IPS DF 4.7 (cell line): ENCODE measurements at regions not wholly inside any gene's neighbourhood (a gene's known extent, or its start where the extent isn't known, plus 50 kb on each side); places are given as distances from the start of the nearest gene placed in this dataset.
"Not testable (repeated sequence)": the region's sequence is repeated elsewhere in the genome, so short reads cannot be mapped to it uniquely, and the experiment has no call there.

ENCODE experiments used
- DNase-seq: peaks from one replicate; pipeline ENCODE4 v3.0.0-alpha.2; 2013; ENCODE audit warnings: low spot score; ENCODE audit errors: extremely low read depth

DNA sequence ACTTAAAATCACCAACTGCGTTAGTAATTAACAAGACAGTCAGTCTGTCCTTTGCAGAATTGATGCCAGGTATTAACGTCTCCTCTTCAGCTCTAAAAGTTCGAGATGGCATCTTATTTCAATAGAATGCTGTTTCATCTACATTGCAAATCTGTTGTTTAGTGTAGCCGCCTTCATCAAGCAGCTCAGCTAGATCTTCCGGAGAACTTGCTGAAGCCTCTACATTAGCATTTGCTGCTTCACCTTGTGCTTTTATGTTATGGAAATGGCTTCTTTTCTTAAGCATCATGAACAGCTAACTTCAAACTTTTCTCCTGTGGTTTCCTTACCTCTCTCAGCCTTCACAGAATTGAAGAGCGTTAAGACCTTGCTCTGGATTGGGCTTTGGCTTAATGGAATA is 95.5 kb upstream of the FAM20C start:
- peak; percentile 87 for DNase-seq

DNA sequence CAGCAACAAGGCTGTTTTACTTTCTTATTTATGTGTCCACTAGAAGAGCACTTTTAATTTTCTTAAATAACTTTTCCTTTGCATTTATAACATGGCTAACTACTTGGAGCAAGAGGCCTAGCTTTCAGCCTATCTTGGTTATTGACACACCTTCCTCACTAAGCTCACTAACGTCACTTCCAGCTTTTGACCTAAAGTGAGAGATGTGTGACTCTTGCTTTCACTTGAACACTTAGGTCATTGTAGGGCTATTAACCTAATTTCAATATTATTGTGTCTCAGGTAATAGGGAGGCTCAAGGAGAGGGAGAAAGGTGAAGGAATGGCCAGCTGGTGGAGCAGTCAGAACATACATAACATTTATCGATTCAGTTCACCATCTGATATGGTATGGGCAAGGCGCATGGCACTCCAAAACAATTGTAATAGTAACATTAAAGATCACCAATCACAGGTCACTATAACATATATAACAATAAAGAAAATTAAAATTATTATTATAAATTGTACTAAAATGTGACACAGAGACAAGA is 95.0 kb upstream of the FAM20C start:
- DNase-seq = no peak

DNA sequence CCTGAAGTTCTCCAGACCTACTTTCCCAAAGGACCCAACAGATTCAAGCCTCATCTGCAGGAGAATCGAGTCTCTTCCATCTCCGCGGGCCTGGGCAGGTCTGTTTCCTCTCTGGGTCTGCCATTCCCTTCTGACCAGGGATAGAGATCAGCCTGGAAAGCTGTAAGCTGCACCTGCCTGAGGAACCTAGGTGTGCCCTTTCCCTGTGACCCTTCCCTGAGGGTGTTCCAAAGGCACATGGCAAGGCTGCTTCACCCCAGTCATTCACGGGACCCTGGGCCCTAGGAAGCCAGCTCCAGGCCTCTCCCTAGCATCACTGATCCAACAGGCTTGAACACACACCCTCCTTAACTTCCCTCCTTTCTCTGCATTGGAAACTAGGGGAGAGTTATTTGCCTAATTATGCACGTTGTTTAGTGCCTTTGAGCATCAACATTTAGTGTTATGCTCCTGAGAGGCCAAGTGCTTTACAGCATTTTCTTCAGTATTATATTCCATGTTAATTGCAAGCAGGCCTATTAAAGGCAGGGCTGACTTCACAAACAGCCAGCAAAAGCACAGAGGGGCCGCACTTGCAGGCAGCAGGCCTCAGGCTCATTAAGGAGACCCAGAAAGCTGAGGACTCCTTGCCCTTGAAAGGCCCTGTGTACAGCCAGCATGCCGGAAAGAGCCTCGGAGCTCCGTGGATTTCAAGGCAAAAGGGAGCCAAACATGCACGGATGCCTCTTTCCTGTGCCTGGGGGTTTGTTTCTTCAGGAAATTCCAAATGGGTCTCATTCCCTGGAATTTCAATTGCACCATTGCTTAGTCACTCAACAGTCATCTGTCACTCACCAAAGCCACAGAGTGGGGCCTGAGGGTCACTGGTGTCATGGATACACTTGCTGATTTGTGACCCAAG is 91.0 kb upstream of the FAM20C start:
- DNase-seq = no peak

DNA sequence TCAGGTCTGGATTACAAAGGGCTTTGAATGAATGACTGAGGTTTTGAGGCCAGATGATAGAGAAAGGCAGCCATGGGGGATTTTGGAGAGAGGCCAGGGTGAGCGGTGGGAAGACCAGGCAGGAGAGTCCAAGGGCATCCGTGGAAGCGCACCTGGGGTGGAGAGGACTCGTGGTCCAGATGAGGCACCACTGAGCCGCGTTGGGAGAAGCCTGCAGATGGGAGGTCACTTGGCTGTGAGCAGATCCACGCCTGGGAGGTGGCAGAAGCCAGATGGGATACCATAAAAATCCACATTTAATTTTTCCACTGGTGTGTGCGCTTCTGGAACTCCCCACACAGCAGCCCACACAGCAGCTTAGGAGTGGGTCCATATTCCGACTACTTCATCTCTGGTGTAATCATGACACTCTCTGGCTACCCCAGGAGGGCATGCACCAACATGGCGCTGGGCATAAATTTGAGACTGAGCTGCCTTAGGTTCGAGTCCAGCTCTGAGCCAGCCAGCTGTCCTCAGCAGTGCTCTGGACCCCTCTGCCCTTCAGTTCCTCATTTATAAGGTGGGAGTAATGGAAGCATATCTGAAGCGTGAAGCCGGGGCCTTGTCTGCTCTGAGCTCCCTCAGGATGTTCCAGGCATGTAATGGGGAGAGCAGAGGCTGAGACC is 90.2 kb upstream of the FAM20C start:
- no peak for DNase-seq

DNA sequence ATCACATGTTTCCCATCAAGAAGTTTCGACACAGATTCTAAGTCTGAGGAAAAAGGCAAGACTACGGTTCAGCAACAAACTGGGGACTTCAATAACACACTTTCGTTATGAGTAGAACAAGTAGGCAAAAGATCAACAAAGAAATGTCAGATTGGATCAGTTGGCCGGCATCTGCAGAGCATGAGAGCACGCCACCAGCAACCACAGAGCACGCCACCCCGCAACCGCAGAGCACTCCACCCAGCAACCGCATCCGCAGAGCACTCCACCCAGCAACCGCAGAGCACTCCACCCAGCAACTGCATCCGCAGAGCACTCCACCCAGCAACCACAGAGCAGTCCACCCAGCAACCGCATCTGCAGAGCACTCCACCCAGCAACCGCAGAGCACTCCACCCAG is 89.7 kb upstream of the FAM20C start:
- DNase-seq = no peak

DNA sequence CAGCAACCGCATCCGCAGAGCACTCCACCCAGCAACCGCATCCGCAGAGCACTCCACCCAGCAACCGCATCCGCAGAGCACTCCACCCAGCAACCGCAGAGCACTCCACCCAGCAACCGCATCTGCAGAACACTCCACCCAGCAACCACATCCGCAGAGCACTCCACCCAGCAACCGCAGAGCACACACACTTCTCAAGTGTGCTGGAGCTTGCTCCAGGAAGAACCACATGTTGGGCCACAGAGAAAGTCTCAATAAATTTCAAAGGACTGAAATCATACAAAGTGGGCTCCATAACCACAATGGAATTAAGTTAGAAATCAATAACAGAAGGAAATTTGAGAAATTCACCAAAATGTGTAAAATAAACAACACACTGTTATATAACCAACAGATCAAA is 88.4 kb upstream of the FAM20C start:
- not testable (repeated sequence) for DNase-seq

DNA sequence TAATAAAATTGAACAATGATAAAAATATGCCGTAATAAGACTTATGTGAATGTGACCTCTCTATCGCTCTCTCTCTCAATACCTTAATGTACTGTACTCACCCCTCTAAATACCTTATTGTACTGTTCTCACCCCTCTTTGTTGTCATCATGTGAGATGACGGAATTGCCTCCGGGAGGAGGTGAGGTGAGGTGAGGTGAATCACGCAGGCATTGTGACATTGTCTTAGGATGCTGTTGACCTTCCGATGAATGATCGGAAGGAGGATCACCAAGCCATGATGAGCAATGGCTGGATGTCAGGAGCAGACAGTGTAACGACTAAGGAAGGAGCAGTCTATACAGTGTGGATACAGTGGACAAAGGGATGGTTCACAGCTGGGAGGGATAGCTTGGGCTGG is 87.4 kb upstream of the FAM20C start:
- DNase-seq = no peak

DNA sequence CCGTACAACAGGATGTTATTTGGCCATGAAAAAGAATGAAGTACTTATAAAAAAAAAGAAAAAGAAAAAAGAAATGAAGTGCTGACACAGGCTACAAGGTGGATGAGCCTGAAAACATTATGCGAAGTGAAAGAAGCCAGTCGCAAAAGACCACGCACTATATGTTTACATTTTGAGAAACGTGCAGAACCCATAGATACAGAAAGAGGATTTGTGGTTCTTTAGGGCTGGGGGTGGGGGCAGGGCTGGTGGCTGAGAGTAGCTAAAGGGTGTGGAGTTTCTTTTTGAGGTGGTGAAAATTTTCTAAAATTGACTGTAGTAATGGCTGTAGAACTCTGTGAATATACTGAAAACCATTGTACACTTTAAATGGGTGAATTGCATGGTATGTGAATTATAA is 86.0 kb upstream of the FAM20C start:
- no peak for DNase-seq

DNA sequence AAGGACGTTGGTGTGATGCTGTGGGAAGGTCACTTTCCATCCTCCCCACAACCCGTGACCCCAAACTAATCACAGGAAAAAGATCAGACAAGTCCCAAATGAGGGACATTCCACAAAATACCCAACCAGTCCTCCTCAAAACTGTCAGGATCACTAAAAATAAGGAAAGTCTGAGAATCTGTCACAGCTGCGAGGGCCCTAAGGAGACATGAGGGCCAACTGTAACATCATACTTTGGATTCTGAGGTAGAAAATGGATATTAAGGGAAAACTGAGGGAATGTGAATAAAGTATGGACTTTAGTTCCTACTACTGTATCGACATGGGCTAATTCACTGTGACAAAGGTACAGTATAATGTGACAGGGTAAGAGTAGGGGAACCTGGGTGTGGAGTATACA is 85.1 kb upstream of the FAM20C start:
- no peak for DNase-seq

DNA sequence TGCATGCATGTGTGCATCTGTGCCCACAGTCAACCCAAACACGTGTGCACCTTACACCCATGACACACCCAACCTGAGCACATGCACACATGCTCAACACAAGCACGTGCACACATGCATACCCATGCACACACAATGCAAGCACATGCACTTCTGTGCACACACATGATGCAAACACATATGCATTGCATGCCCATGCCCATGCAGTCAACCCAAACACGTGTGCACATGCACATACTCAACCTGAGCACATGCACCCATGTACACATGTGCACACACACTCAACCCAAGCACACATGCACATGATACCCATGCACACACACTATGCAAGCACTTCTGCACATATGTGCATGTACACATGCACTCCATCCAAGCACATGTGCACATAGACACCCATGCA is 84.5 kb upstream of the FAM20C start:
- DNase-seq = no peak

DNA sequence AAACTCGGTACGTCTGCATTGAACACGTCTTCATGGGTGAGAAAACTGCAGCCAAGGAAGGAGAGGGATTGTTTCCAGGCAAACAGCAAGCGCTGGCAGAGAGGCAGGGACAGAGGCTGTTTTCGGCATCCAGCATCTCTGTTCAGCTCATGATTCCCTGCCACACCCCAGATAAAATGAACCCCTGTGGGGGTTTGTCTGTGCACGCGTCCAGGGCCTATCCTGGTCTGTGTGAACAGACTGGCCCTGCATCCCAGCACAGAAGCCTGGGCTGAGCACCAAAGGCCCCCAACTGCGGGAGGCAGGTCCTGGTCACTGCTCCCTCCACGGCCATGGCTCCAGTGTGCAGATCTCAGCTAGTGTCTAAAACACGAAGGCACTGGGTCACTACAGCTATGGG is 83.3 kb upstream of the FAM20C start:
- no peak for DNase-seq

DNA sequence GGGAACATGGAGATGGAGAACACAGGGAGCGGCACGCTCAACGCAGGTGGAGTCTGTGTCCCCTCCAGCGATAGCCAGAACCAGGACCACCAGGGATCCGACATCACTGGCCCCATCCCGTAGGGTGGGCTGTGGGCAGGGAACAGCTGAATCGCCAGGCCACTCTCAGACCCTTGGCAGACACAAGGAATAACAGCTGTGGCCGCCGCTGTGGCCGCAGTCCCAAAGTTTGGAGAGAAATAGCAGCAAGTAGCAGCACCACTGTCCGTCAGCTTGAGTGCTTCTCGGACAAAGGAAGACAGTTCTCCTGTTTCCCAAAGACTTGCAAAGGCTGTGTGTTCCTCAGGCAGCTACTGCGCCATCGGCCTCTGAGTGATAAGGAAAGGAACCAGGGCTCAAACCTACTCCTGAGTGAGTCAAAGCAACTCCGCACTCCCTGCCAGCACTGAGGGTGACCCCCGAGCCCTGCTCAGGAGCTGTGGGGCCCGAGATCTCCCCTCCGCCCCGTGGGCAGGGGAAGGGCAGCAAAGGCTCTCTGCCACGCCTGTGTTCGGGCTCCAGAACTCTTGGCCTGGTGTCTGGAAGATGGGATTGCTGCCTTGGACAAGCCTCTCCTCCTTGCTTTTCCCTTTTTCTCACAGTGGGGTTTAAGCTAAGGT is 82.3 kb upstream of the FAM20C start:
- DNase-seq = no peak

DNA sequence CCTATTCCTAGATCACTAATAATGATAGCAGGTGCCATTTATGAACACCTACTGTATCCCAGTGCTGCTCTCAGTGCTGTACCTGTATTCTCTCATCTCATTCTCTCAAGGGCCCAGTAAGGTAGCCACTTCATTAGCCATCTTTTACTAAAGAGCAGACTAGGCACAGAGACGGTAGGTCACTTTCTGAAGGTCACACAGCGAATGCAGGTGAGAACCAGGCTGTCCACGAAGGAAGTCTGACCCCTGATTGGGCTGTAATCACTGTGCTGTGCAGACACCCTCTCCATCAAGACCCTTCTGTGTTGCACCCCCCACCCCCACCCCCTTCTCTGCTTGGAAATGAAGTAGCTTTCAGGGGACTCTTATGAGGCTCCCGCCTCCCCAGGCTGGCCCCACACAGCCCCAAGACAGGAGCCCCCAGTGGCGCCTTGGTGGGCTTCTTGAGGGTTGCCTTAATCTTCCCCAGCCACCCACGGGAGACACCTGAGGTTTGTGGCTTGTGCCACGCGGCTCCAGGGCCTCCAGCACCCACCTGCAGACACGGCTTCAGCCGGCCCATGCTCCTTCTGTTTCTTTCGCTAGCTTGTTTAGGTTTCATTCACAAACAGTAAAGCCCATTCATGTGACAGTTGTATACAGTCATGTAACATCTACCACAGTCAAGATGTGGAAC is 81.7 kb upstream of the FAM20C start:
- DNase-seq = no peak

DNA sequence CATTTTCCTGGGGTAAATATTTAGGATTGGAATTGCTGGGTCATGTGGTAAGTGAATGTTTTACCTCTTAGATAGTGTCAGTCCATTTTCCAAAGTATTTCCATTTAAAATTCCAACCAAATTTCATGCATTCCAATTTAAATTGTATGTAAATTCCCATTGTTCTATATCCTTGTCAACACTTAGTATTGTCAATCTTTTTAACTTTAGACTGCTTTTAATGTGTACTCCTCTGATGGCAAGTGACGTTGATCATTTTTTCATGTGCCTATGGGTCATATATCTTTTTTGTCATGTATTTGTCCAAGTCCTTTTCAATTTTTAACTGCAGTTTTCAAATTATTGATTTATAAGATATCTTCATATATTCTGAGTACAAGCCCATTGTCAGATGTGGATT is 80.8 kb upstream of the FAM20C start:
- DNase-seq = no peak

DNA sequence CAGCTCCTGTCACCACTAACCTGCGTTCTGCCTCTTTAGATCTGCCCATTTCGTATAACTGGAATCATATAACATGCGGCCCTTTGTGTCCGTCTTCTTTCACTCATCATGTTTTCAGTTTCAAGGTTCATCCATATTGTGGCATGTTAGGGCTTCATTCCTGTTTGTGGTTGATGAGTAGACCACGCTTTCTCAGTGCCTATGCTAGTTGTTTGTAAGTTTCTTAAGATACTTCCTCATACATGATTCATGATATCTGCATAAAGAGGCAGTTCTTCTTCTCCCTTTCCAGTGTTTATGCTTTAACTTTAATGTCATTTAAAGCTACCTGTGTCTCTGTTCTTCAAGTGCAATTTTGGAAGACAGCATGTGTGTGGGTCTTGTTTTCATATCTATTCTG is 79.5 kb upstream of the FAM20C start:
- no peak for DNase-seq

DNA sequence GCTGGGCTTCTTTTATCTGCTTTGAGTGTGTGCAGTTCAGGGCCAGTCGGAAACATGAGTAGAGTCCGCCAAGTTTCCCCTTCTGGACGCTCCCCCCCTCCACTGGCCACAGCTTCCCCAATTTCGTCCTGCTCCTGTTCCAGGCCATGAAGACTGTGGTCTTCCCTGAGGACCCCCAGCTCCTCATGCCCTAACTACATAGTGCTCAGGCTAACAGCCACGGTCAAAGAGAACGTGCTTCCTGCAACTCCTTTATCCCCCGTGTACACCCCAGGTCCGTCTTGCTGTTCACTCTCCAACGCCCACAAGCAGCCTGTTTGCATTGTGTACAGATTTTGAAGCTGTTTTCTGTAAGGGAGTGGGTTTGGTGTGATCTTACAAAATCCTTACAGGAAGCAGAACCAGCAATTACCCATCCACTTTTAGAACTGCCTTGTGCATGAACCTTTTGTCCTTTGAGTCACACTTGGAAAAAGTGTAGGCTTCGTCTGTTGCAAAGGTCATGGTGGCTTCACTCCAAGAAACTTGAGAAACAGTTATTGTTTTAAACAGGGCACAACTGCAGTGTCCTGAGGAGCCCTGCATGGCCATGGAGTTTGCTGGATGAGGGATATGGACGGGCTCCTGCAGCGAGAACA is 77.0 kb upstream of the FAM20C start:
- no peak for DNase-seq

DNA sequence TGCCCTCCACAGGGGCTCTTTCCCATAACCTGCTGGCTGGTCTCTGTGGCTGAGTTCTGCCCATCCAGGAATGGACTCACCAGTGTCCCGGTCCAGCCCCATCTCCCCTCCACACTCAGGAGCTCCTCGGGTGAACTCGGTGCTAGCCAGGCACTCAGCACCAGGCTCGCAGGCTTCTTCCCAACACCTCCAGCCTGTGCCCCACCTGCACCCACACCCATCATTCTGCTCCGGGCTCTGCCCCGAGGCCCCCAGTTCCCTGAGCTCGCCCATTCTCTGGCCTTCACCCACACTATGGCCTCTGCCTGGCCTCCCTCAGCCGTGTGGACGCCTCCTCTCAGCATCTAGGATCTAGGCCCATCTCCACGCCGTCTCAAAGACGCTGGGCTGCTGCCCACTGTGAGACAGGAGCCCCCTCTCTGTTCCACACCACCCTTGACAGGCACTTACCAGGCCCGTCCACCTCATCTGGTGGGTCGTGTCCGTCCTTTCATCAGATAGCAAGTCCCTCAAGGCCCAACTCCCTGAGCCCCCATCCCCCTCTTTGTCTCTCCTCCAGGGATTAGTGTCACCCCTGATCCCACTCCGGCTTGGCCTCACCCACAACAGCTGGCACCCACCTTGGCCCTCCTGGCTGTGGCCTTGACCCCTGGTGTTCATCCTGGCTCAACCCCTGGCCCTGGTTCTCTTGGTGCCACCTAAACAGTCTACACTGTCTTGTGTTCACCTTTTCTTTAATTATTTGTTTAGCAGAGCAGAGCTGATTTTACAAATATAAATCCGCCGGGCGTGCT is 76.0 kb upstream of the FAM20C start:
- no peak for DNase-seq

DNA sequence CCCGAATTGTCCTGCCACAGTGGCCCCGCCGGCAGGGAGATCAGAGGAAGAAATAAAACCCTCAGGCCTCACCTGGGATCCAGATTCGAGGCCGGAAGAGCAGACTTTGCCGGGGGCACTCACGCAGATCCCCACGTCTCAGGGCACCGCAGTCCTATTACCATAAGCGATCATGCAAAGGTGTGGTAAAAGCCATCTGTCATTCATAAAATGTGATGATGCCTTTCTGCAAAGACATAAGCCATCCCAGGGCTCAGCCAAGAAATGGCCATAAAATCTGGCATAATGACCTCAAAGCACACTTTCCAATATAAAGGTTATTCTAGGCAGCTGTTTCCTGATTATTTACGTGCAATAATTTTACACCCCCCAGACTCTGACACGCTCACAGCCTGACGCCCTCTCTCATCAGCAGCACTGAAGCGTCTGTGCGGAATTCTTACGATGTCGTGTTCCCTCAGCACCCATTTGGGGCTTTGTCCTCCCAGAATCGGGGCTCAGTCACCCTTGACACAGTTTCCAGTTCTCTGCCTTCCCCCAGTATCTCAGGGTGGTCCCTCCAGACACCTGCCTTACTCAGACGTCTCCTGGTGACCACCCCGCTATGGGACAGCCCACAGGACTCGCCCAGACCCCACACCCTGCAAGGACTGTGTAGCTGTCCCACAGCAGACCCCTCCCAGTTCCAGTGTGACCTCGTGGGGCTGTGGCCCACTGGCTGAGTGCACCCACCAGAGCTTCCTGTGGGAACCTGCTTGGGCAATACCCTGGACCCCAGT is 74.3 kb upstream of the FAM20C start:
- no peak for DNase-seq

DNA sequence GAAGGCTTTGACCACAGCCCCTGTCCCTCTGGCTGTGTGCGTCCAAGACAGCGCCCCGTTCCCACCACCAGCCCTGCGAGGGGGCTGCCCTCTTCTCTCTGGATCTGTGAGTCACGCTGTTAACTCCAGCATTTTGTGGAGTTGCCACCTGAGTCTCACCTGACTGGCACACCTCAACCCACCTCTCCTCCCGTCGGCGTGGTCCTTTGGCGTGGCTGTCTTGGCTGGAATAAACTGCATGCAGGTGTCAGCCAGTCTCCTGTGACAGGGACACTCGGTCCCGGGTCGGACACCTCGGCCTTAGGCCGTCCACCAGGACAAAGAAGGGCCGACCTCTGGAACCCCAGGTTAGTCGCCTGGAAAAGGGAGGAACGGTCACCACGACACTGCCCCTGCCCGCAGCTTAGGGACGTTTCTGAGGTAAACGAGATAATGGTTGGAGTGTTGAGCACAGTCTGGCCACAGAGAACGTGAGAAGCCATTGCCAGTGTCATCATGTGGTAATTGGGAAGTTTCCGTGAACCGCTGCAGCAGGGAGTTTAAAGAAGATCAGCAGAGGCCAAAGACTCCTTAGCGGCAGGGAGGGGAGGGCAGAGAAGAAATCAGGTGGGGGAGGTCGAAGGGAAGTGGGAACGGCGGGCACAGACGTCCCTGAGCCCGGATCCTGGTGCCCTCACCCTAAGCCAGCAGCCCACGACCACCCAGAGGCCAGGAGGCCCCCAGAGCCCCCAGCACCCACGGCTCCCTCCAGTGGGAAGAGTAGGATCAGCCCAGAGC is 73.6 kb upstream of the FAM20C start:
- no peak for DNase-seq
